IPS-18c (cell line): ENCODE measurements at regions not wholly inside any gene's neighbourhood (a gene's known extent, or its start where the extent isn't known, plus 50 kb on each side); places are given as distances from the start of the nearest gene placed in this dataset.

Source experiments
- H3K4me3 ChIP-seq: 2 replicates; pipeline ENCODE4 v1.7.0; 2013; ENCODE audit warnings: low read depth, mild to moderate bottlenecking, low read length, moderate library complexity; ENCODE audit not compliant: insufficient read depth
- H3K9me3 ChIP-seq: one replicate; pipeline ENCODE4 v1.6.1; 2013; ENCODE audit warnings: mild to moderate bottlenecking, low read length, moderate library complexity; ENCODE audit not compliant: control insufficient read depth, insufficient read depth

GRCh38 chr16:35664091-35664693 lies 2204.8 kb downstream of the TP53TG3F start:
- H3K9me3 ChIP-seq: peaks cover 16% of the 10 kb centered on the region
- peak overlapping the region; percentile 9; the same call in 1 of the 2 replicates for H3K4me3 ChIP-seq

- peaks cover 26% of the 10 kb centered on the region for H3K9me3 ChIP-seq
- H3K4me3 ChIP-seq: no peak overlapping the region
These were observed 2225.7 kb downstream of the TP53TG3F start for GRCh38 chr16:35685085-35685484.

GRCh38 chr16:35686595-35686994 lies 2227.2 kb downstream of the TP53TG3F start:
- H3K9me3 ChIP-seq: peaks cover 36% of the 10 kb centered on the region
- no peak overlapping the region for H3K4me3 ChIP-seq

- no peak overlapping the region for H3K4me3 ChIP-seq
- H3K9me3 ChIP-seq: peaks cover 37% of the 10 kb centered on the region
These were observed 2227.7 kb downstream of the TP53TG3F start for GRCh38 chr16:35687071-35687470.

GRCh38 chr16:35687781-35688180 lies 2228.4 kb downstream of the TP53TG3F start:
- no peak overlapping the region for H3K4me3 ChIP-seq
- peaks cover 37% of the 10 kb centered on the region for H3K9me3 ChIP-seq

GRCh38 chr16:35689764-35690163 lies 2230.4 kb downstream of the TP53TG3F start:
- Histone ChIP-seq H3K9me3 (peaks cover 48% of the 10 kb centered on the region), H3K4me3 (no peak overlapping the region)

GRCh38 chr16:35690413-35690812 lies 2231.0 kb downstream of the TP53TG3F start:
- H3K4me3 ChIP-seq: no peak overlapping the region; the same call in 1 of the 2 replicates
- H3K9me3 ChIP-seq: peaks cover 51% of the 10 kb centered on the region

- Histone ChIP-seq H3K9me3 (peaks cover 50% of the 10 kb centered on the region), H3K4me3 (no peak overlapping the region)
These were observed 2231.6 kb downstream of the TP53TG3F start for GRCh38 chr16:35691057-35691456.

- Histone ChIP-seq H3K4me3 (no peak overlapping the region), H3K9me3 (peaks cover 39% of the 10 kb centered on the region)
These were observed 2233.4 kb downstream of the TP53TG3F start for GRCh38 chr16:35692824-35693223.

- H3K4me3 ChIP-seq: no peak overlapping the region
- peaks cover 8% of the 10 kb centered on the region for H3K9me3 ChIP-seq
These were observed 2247.5 kb downstream of the TP53TG3F start for GRCh38 chr16:35706901-35707300.

- peaks cover 10% of the 10 kb centered on the region for H3K9me3 ChIP-seq
These were observed 2252.0 kb downstream of the TP53TG3F start for GRCh38 chr16:35711435-35711834.

GRCh38 chr16:35711958-35712357 lies 2252.5 kb downstream of the TP53TG3F start:
- Histone ChIP-seq H3K4me3 (no peak overlapping the region), H3K9me3 (peaks cover 10% of the 10 kb centered on the region)

More at GRCh38 chr16:35711435-35711834, 2252.0 kb downstream of the TP53TG3F start:
- H3K4me3 ChIP-seq: no peak overlapping the region

GRCh38 chr16:35713762-35714650 lies 2254.6 kb downstream of the TP53TG3F start:
- H3K9me3 ChIP-seq: peaks cover 10% of the 10 kb centered on the region
- H3K4me3 ChIP-seq: no peak overlapping the region

GRCh38 chr16:35714665-35715064 lies 2255.3 kb downstream of the TP53TG3F start:
- H3K9me3 ChIP-seq: peaks cover 10% of the 10 kb centered on the region
- no peak overlapping the region for H3K4me3 ChIP-seq

GRCh38 chr16:35724551-35724950 lies 2265.1 kb downstream of the TP53TG3F start:
- no peak overlapping the region for H3K4me3 ChIP-seq
- peaks cover 31% of the 10 kb centered on the region for H3K9me3 ChIP-seq

GRCh38 chr16:35725949-35726348 lies 2266.5 kb downstream of the TP53TG3F start:
- Histone ChIP-seq H3K4me3 (no peak overlapping the region), H3K9me3 (peaks cover 40% of the 10 kb centered on the region)

GRCh38 chr16:35730251-35730650 lies 2270.8 kb downstream of the TP53TG3F start:
- Histone ChIP-seq H3K4me3 (no peak overlapping the region), H3K9me3 (peaks cover 44% of the 10 kb centered on the region)
